Endothelial cell of umbilical vein (primary cell): ENCODE measurements at regions not wholly inside any gene's neighbourhood (a gene's known extent, or its start where the extent isn't known, plus 50 kb on each side); places are given as distances from the start of the nearest gene placed in this dataset.

Source experiments
- BruUV-seq: library from RNA; stranded (reverse); fragments of 400-500 nt; replicated peaks from 2 replicates; lab custom pipeline; 2021; lab: Mats Ljungman, UMichigan
- CTCF ChIA-PET: fragments of 300-600, 350-600 bp; sonication (Branson Sonifier 250); formaldehyde crosslinking; loops from one replicate; lab custom pipeline; 2021; ENCODE audit warnings: antibody characterized with exemption, inconsistent platforms; lab: Charles Lee
- POLR2A ChIA-PET: fragments of 300-600, 350-600 bp; sonication (Branson Sonifier 250); formaldehyde crosslinking; loops from one replicate; lab custom pipeline; 2021; ENCODE audit warnings: antibody characterized with exemption, inconsistent platforms; lab: Charles Lee
- DNase-seq: peaks from one replicate; pipeline ENCODE4 v3.0.0-alpha.2; 2011; ENCODE audit warnings: low read depth, low spot score
- FAIRE-seq: peaks from 2 replicates; lab custom pipeline; 2011; peaks lifted over from hg19 to GRCh38; lab: Jason Lieb, UNC
- H2AFZ ChIP-seq: 2 replicates; pipeline ENCODE4 v1.6.0; 2012; ENCODE audit warnings: low read depth, low read length, control low read depth, inconsistent platforms
- H3K27ac ChIP-seq: 2 replicates; pipeline ENCODE4 v1.5.1; 2011; ENCODE audit warnings: low read depth, mild to moderate bottlenecking, control low read depth, low read length, moderate library complexity; ENCODE audit not compliant: insufficient read depth
- H3K27me3 ChIP-seq, 2 experiments: 2 replicates each; pipeline versions ENCODE4 v1.6.0 to v1.6.1; 2011; ENCODE audit warnings: low read length in 2 of 2, mixed read lengths in 1 of 2; ENCODE audit not compliant: control insufficient read depth in 2 of 2, insufficient read depth in 2 of 2
- H3K36me3 ChIP-seq, 2 experiments: 2 replicates in 1 of 2; 3 replicates in 1 of 2; pipeline ENCODE4 v1.5.1; 2011; ENCODE audit warnings: low read length in 2 of 2, mild to moderate bottlenecking in 1 of 2, moderate library complexity in 1 of 2; ENCODE audit not compliant: control insufficient read depth in 2 of 2, insufficient read depth in 2 of 2; ENCODE audit errors: extremely low read depth in 1 of 2
- H3K4me1 ChIP-seq: 3 replicates; pipeline ENCODE4 v1.5.1; 2011; ENCODE audit warnings: mild to moderate bottlenecking, low read length; ENCODE audit not compliant: control insufficient read depth, insufficient read depth; ENCODE audit errors: extremely low read depth
- H3K4me2 ChIP-seq: 2 replicates; pipeline ENCODE4 v1.6.1; 2011; ENCODE audit warnings: low read length, control low read depth, mixed read lengths; ENCODE audit not compliant: insufficient read depth
- H3K4me3 ChIP-seq, 3 experiments: fragments of 200-600 bp in 1 of 3; sonication (generic), shearing (Covaris generic) in 1 of 3; replicated peaks in 1 of 3; 2 replicates each; pipeline ENCODE4 v1.5.1; 2011 to 2016; ENCODE audit warnings: control low read depth in 3 of 3, low read length in 3 of 3, mild to moderate bottlenecking in 2 of 3, inconsistent platforms in 1 of 3, low read depth in 1 of 3, moderate library complexity in 1 of 3; ENCODE audit not compliant: insufficient read depth in 1 of 3
- H3K79me2 ChIP-seq: 2 replicates; pipeline ENCODE4 v1.6.0; 2012; ENCODE audit warnings: low read length, inconsistent platforms; ENCODE audit not compliant: control insufficient read depth, insufficient read depth
- H3K9ac ChIP-seq: replicated peaks from 2 replicates; pipeline ENCODE3; 2011; ENCODE audit warnings: low read length, control low read depth; ENCODE audit not compliant: insufficient read depth; ENCODE audit errors: extremely low read depth
- H3K9me1 ChIP-seq: replicated peaks from 3 replicates; pipeline ENCODE4 v1.6.0; 2011; ENCODE audit warnings: mild to moderate bottlenecking, low read length; ENCODE audit not compliant: control insufficient read depth, insufficient read depth; ENCODE audit errors: extremely low read depth
- H3K9me3 ChIP-seq: replicated peaks from 2 replicates; pipeline ENCODE4 v1.5.1; 2012; ENCODE audit warnings: low read length, inconsistent platforms; ENCODE audit not compliant: control insufficient read depth, insufficient read depth
- H4K20me1 ChIP-seq: replicated peaks from 2 replicates; pipeline ENCODE3; 2011; ENCODE audit warnings: mild to moderate bottlenecking, low read length; ENCODE audit not compliant: control insufficient read depth, insufficient read depth; ENCODE audit errors: extremely low read depth
- EZH2 ChIP-seq: IDR thresholded peaks from 2 replicates; pipeline ENCODE4 v1.6.1; 2012; ENCODE audit warnings: borderline replicate concordance, low read depth, mild to moderate bottlenecking, moderate library complexity, low read length, inconsistent platforms; ENCODE audit not compliant: severe bottlenecking
- FOS ChIP-seq: IDR thresholded peaks from 2 replicates; pipeline ENCODE4 v1.6.1; 2011; ENCODE audit warnings: mild to moderate bottlenecking, low read length, moderate library complexity, borderline replicate concordance; ENCODE audit not compliant: insufficient read depth
- GATA2 ChIP-seq: IDR thresholded peaks from 2 replicates; pipeline ENCODE4 v1.7.0; 2011; ENCODE audit warnings: low read depth, mild to moderate bottlenecking, moderate library complexity, mixed read lengths, low read length; ENCODE audit not compliant: insufficient read length, insufficient read depth
- JUN ChIP-seq: IDR thresholded peaks from 2 replicates; pipeline ENCODE4 v1.6.1; 2011; ENCODE audit warnings: borderline replicate concordance, low read depth; ENCODE audit not compliant: insufficient read length, insufficient read depth
- MAX ChIP-seq: IDR thresholded peaks from 2 replicates; pipeline ENCODE4 v1.6.1; 2011; ENCODE audit not compliant: insufficient read depth, insufficient read length
- MYC ChIP-seq: IDR thresholded peaks from one replicate; pipeline ENCODE4 v1.6.1; 2011; ENCODE audit warnings: mild to moderate bottlenecking, low read depth, low read length
- POLR2A ChIP-seq: IDR thresholded peaks from 2 replicates; pipeline ENCODE4 v1.6.1; 2012; ENCODE audit warnings: low read depth, mild to moderate bottlenecking, control low read depth, low read length
- POLR2AphosphoS5 ChIP-seq: IDR thresholded peaks from 2 replicates; pipeline ENCODE4 v1.6.1; 2012; ENCODE audit warnings: low read depth, mild to moderate bottlenecking, control low read depth, low read length, moderate library complexity; ENCODE audit not compliant: insufficient read depth
- dilution Hi-C: fragments of 300-500 bp; cut with MboI; formaldehyde crosslinking; loops from one replicate; pipeline ENCODE4 v1.15.0; 2019; ENCODE audit warnings: low sequenced_read_pairs; ENCODE audit not compliant: extremely low pct_ligation_motif_present
- intact Hi-C: fragments of 100-400 bp; cut with micrococcal nuclease; formaldehyde crosslinking; loops from one replicate; pipeline ENCODE4 v1.10.0; 2022
- TF ChIP-seq, protein P1 (sequence below), 2 donors: IDR thresholded peaks; 1 replicate in 1 of 2; 2 replicates in 1 of 2; pipeline ENCODE4 v1.5.1; 2011; ENCODE audit warnings: low read length in 2 of 2, mild to moderate bottlenecking in 2 of 2, moderate library complexity in 2 of 2, control low read depth in 1 of 2, inconsistent platforms in 1 of 2, low read depth in 1 of 2; ENCODE audit not compliant: insufficient read depth in 1 of 2; ENCODE audit errors: extremely low read depth in 1 of 2

GRCh38 chr11:56886455-56886854 lies 102.3 kb upstream of the OR5AK2 start:
- BruUV-seq: no TSS peak
- Histone ChIP-seq H3K27me3 (no peaks in the 10 kb centered on the region), H3K27ac (no peak overlapping the region), H3K9me1 (no peaks in the 10 kb centered on the region), H3K9me3 (no peaks in the 10 kb centered on the region), H3K9ac (no peak overlapping the region), H3K4me1 (no peaks in the 10 kb centered on the region), H3K4me3 (no peak overlapping the region), H3K79me2 (no peaks in the 10 kb centered on the region), H2AFZ (no peak overlapping the region), H4K20me1 (no peaks in the 10 kb centered on the region), H3K4me2 (no peak overlapping the region), H3K36me3 (no peaks in the 10 kb centered on the region)
- ChIA-PET CTCF (no interaction called here), POLR2A (no interaction called here)
- dilution Hi-C loops (no loop called here), intact Hi-C loops (no loop called here)
- no peak for TF ChIP-seq POLR2AphosphoS5
- TF ChIP-seq EZH2: no peak
- no peak for TF ChIP-seq MAX
- TF ChIP-seq JUN: no peak
- no peak for TF ChIP-seq POLR2A
- TF ChIP-seq MYC: no peak
- TF ChIP-seq GATA2: no peak
- no peak for TF ChIP-seq FOS
- TF ChIP-seq, protein P1, sequence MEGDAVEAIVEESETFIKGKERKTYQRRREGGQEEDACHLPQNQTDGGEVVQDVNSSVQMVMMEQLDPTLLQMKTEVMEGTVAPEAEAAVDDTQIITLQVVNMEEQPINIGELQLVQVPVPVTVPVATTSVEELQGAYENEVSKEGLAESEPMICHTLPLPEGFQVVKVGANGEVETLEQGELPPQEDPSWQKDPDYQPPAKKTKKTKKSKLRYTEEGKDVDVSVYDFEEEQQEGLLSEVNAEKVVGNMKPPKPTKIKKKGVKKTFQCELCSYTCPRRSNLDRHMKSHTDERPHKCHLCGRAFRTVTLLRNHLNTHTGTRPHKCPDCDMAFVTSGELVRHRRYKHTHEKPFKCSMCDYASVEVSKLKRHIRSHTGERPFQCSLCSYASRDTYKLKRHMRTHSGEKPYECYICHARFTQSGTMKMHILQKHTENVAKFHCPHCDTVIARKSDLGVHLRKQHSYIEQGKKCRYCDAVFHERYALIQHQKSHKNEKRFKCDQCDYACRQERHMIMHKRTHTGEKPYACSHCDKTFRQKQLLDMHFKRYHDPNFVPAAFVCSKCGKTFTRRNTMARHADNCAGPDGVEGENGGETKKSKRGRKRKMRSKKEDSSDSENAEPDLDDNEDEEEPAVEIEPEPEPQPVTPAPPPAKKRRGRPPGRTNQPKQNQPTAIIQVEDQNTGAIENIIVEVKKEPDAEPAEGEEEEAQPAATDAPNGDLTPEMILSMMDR (IDR thresholded peaks at IDR 0.05; ENCODE audit: extremely low read depth in 1 of 2, insufficient read depth in 1 of 2, low read depth in 1 of 2, low read length in 2 of 2): no peak
- FAIRE-seq (no peak), DNase-seq (no peak)
